ENCODE measurements at regions not wholly inside any gene's neighbourhood (a gene's known extent, or its start where the extent isn't known, plus 50 kb on each side); places are given as distances from the start of the nearest gene placed in this dataset.

DNA sequence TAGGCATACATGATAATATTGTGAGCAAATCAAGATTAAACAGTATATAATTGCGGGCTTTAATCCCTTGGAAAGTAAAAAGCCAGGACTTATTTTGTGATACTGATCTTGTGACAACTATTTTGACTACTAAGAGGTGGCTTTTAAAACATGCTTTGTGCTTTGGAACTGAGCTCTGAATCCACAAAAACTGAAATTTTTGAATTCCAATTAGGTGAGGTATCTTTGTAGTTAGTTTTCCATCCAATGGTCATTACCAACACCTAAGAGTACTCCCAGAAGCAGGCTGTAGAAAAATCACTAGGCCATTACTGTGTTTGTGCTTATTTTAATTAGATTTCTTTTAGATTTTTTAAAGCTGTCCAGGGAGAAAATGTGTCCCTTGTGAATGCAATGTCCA lies 559.5 kb upstream of the WWC1 start:
- Histone ChIP-seq H3K36me3 (no peaks in the 10 kb centered on the region), H3K9me3 (no peaks in the 10 kb centered on the region), H3K4me3 (no peak overlapping the region), H3K27me3 (replicated peaks in 1 of 7) (no peaks in the 10 kb centered on the region), H3K4me1 (no peaks in the 10 kb centered on the region), H3K27ac (no peak overlapping the region)
- DNase-seq, result no peak
- intact Hi-C loops (cut with DNase I; ENCODE audit: low total_unique reads), result no loop called here
- WGBS, 5 donors, result 81 to 95% (median 83%) methylated on average over 1 of the region's 1 CpG
- no peak for TF ChIP-seq POLR2A (IDR thresholded peaks at IDR 0.05)
- TF ChIP-seq, protein P1, sequence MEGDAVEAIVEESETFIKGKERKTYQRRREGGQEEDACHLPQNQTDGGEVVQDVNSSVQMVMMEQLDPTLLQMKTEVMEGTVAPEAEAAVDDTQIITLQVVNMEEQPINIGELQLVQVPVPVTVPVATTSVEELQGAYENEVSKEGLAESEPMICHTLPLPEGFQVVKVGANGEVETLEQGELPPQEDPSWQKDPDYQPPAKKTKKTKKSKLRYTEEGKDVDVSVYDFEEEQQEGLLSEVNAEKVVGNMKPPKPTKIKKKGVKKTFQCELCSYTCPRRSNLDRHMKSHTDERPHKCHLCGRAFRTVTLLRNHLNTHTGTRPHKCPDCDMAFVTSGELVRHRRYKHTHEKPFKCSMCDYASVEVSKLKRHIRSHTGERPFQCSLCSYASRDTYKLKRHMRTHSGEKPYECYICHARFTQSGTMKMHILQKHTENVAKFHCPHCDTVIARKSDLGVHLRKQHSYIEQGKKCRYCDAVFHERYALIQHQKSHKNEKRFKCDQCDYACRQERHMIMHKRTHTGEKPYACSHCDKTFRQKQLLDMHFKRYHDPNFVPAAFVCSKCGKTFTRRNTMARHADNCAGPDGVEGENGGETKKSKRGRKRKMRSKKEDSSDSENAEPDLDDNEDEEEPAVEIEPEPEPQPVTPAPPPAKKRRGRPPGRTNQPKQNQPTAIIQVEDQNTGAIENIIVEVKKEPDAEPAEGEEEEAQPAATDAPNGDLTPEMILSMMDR (IDR thresholded peaks at IDR 0.05 in 8 of 11, conservative IDR thresholded peaks at IDR 0.05 in 3 of 11), result no peak
- no peak for TF ChIP-seq POLR2AphosphoS5 (IDR thresholded peaks at IDR 0.05)

DNA sequence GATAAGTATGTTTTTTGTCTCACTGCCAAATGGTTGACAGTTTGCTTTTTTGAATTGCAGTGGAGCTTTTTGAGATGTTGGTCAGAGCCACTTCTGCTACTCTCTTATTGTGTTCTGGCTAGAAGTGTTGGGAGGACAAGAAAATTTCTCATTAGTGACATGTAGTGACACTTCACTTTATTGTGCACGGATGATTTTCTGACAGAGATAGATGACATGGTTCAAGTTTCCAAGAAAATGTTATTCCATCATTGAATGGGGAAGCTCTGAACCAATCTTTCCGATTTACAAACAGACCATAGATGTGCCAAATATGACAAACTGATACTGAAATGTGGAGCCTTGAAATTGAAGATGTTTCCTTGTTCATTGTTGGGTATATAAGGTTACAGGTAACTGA lies 558.9 kb upstream of the WWC1 start:
- TF ChIP-seq, protein P1 (IDR thresholded peaks at IDR 0.05 in 8 of 11, conservative IDR thresholded peaks at IDR 0.05 in 3 of 11), result no peak
- TF ChIP-seq POLR2AphosphoS5 (IDR thresholded peaks at IDR 0.05) (no peak), POLR2A (IDR thresholded peaks at IDR 0.05) (no peak)
- Histone ChIP-seq H3K36me3 (no peaks in the 10 kb centered on the region), H3K9me3 (no peaks in the 10 kb centered on the region), H3K27ac (no peak overlapping the region), H3K27me3 (replicated peaks in 1 of 7) (no peaks in the 10 kb centered on the region), H3K4me1 (no peaks in the 10 kb centered on the region), H3K4me3 (no peak overlapping the region)
- intact Hi-C loops (cut with DNase I; ENCODE audit: low total_unique reads), result no loop called here
- 64 to 85% (median 74%) methylated on average over 2 of the region's 2 CpGs for WGBS, 5 donors
- no peak for DNase-seq

DNA sequence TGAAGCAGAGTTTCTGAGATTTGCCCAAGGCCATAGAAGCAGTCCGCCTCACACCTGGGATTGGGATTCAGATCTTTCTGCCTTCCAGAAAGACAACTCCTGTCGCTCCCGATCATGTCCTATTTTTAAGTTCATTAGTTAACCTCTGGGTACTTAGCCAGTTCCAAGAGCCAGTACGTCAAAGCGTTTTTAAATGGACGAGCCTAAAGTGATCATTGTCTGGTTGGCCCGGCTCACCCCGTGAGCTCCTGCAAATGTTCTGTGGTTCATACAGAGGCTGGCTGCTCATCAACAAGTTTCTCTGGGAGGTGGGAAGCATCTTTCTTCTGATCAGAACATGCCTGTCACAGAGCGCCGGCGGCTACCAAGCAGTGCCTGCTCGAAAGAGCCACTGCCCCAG lies 554.5 kb upstream of the WWC1 start:
- Histone ChIP-seq H3K27ac (no peak overlapping the region), H3K36me3 (no peaks in the 10 kb centered on the region), H3K4me1 (no peaks in the 10 kb centered on the region), H3K9me3 (peaks cover 0 to 7% (median 0%) of the 10 kb centered on the region in 8 donors), H3K27me3 (replicated peaks in 1 of 7) (no peaks in the 10 kb centered on the region), H3K4me3 (no peak overlapping the region)
- intact Hi-C loops (cut with DNase I; ENCODE audit: low total_unique reads), result no loop called here
- WGBS, 5 donors, result 88 to 90% (median 88%) methylated on average over 8 to 12 of the region's 12 CpGs
- DNase-seq, result no peak
- TF ChIP-seq POLR2A (IDR thresholded peaks at IDR 0.05) (no peak), POLR2AphosphoS5 (IDR thresholded peaks at IDR 0.05) (no peak)
- TF ChIP-seq, protein P1 (IDR thresholded peaks at IDR 0.05 in 8 of 11, conservative IDR thresholded peaks at IDR 0.05 in 3 of 11), result no peak

DNA sequence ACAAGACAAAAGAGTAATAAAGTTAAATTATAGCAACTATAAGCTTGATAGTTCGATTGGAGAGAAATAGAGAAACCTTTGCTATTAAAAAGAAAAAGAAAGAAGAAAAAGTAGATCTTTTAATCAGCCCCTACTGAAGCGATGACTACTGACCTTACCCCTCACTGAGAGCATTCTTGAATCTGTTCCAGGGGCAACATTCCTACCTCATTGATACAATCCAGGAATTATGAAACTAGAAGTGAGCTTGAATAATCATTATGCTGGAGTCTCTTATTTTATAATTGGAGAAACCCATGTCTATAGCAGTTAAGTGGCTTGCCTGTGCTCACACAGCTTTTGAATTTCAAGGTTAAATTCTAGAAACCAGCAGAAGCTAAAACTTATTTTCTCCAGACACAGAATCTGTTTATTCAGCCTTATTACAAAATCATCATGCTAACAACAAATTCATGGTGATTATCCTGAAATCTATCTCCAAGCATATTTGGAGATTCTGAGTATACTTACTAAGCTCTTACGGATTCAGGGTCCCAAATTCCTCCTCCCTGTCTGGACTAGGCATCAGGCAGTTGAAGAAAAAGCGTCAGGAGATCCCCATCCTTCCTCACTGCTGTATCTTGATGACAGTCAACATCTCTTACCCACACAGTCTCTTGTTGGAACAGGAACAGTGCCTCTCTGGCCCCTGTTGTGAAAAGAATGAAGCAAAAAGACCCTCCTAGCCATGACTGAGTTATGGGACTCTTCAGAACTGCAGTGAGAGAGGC lies 547.6 kb upstream of the WWC1 start:
- whole genome bisulfite sequencing, 5 donors, result 59 to 83% (median 68%) methylated on average over 4 of the region's 4 CpGs
- Histone ChIP-seq H3K9me3 (peaks cover 0 to under 1% (median 0%) of the 10 kb centered on the region in 8 donors), H3K4me3 (no peak overlapping the region), H3K36me3 (no peaks in the 10 kb centered on the region), H3K4me1 (no peaks in the 10 kb centered on the region), H3K27ac (no peak overlapping the region), H3K27me3 (replicated peaks in 1 of 7) (no peaks in the 10 kb centered on the region)
- no peak for TF ChIP-seq POLR2A (IDR thresholded peaks at IDR 0.05)
- TF ChIP-seq, protein P1 (IDR thresholded peaks at IDR 0.05 in 8 of 11, conservative IDR thresholded peaks at IDR 0.05 in 3 of 11), result no peak
- TF ChIP-seq POLR2AphosphoS5 (IDR thresholded peaks at IDR 0.05), result no peak
- intact Hi-C loops (cut with DNase I; ENCODE audit: low total_unique reads), result no loop called here
- DNase-seq, result no peak
